IMR-90 (cell line): ENCODE measurements at regions not wholly inside any gene's neighbourhood (a gene's known extent, or its start where the extent isn't known, plus 50 kb on each side); places are given as distances from the start of the nearest gene placed in this dataset.

Experiments used
- ATAC-seq: fragments of 200-7000 bp; cut with Tn5 transposase; 2 replicates; pipeline ENCODE4 v1.9.1; 2020; ENCODE audit warnings: low read depth, mild to moderate bottlenecking, moderate library complexity
- BruUV-seq: library from RNA; stranded (reverse); fragments of 400-500 nt; replicated peaks from 2 replicates; lab custom pipeline; 2021; lab: Mats Ljungman, UMichigan
- CTCF ChIA-PET: fragments of 300-600 bp; formaldehyde crosslinking; extraction: SDS; loops from one replicate; lab custom pipeline; 2021; ENCODE audit warnings: antibody characterized with exemption; lab: Yijun Ruan, JAX
- POLR2A ChIA-PET: fragments of 300-600 bp; sonication (Branson Sonifier 250); formaldehyde crosslinking; loops from one replicate; lab custom pipeline; 2022; ENCODE audit warnings: antibody characterized with exemption; ENCODE audit not compliant: unreplicated experiment; lab: Charles Lee
- DNase-seq: peaks from one replicate; pipeline ENCODE4 v3.0.0; 2013
- H2AFZ ChIP-seq: replicated peaks from 2 replicates; pipeline ENCODE3; 2013; ENCODE audit warnings: low read length, mild to moderate bottlenecking; ENCODE audit not compliant: poor library complexity
- H2AK5ac ChIP-seq: 2 replicates; pipeline ENCODE4 v1.6.1; 2013; ENCODE audit warnings: low read depth, low read length, inconsistent platforms
- H2AK9ac ChIP-seq: replicated peaks from 2 replicates; pipeline ENCODE3; 2013; ENCODE audit warnings: mild to moderate bottlenecking, low read depth, low read length, moderate library complexity; ENCODE audit not compliant: poor library complexity
- H2BK120ac ChIP-seq: 2 replicates; pipeline ENCODE4 v1.6.1; 2013; ENCODE audit warnings: low read depth, low read length, inconsistent platforms
- H2BK15ac ChIP-seq: 3 replicates; pipeline ENCODE4 v1.6.1; 2013; ENCODE audit warnings: low read depth, low read length, inconsistent platforms
- H2BK20ac ChIP-seq: 2 replicates; pipeline ENCODE4 v1.6.1; 2013; ENCODE audit warnings: low read depth, mild to moderate bottlenecking, inconsistent platforms, low read length, moderate library complexity
- H2BK5ac ChIP-seq: 2 replicates; pipeline ENCODE4 v1.6.1; 2013; ENCODE audit warnings: mild to moderate bottlenecking, low read depth, low read length, inconsistent platforms; ENCODE audit not compliant: poor library complexity, severe bottlenecking
- H3K14ac ChIP-seq: replicated peaks from 2 replicates; pipeline ENCODE4 v1.6.1; 2013; ENCODE audit warnings: low read depth, low read length, inconsistent platforms
- H3K18ac ChIP-seq: 2 replicates; pipeline ENCODE4 v1.6.1; 2013; ENCODE audit warnings: low read depth, low read length, control low read depth
- H3K23ac ChIP-seq: 2 replicates; pipeline ENCODE4 v1.6.1; 2013; ENCODE audit warnings: low read depth, low read length, inconsistent platforms
- H3K27ac ChIP-seq: 2 replicates; pipeline ENCODE4 v1.5.1; 2013; ENCODE audit warnings: mild to moderate bottlenecking, control low read depth, low read length; ENCODE audit not compliant: insufficient read depth
- H3K27me3 ChIP-seq: 2 replicates; pipeline ENCODE4 v1.6.1; 2013; ENCODE audit warnings: low read length; ENCODE audit not compliant: control insufficient read depth, insufficient read depth
- H3K36me3 ChIP-seq: 2 replicates; pipeline ENCODE4 v1.6.1; 2013; ENCODE audit warnings: low read length, mixed read lengths; ENCODE audit not compliant: control insufficient read depth, insufficient read depth
- H3K4ac ChIP-seq: 2 replicates; pipeline ENCODE4 v1.6.1; 2013; ENCODE audit warnings: low read depth, low read length, inconsistent platforms
- H3K4me1 ChIP-seq: 2 replicates; pipeline ENCODE4 v1.6.1; 2013; ENCODE audit warnings: low read length, mixed read lengths; ENCODE audit not compliant: control insufficient read depth, insufficient read depth
- H3K4me2 ChIP-seq: 2 replicates; pipeline ENCODE4 v1.6.1; 2013; ENCODE audit warnings: low read depth, mild to moderate bottlenecking, control low read depth, low read length, moderate library complexity
- H3K4me3 ChIP-seq: 2 replicates; pipeline ENCODE4 v1.5.1; 2013; ENCODE audit warnings: low read depth, mild to moderate bottlenecking, control low read depth, low read length, moderate library complexity; ENCODE audit not compliant: insufficient read depth
- H3K56ac ChIP-seq: 2 replicates; pipeline ENCODE4 v1.6.1; 2013; ENCODE audit warnings: low read length, inconsistent platforms; ENCODE audit not compliant: insufficient read depth; ENCODE audit errors: extremely low read depth
- H3K79me1 ChIP-seq, 2 experiments: 2 replicates each; pipeline ENCODE4 v1.6.1; 2013; ENCODE audit warnings: low read length in 2 of 2, inconsistent platforms in 1 of 2, low read depth in 1 of 2
- H3K9ac ChIP-seq: 2 replicates; pipeline ENCODE4 v1.6.1; 2013; ENCODE audit warnings: low read depth, low read length, control low read depth
- H3K9me1 ChIP-seq: 2 replicates; pipeline ENCODE4 v1.6.1; 2013; ENCODE audit warnings: low read length, inconsistent platforms; ENCODE audit not compliant: insufficient read depth
- H3K9me3 ChIP-seq: 2 replicates; pipeline ENCODE4 v1.6.1; 2013; ENCODE audit warnings: low read length; ENCODE audit not compliant: control insufficient read depth, insufficient read depth
- H4K20me1 ChIP-seq: 2 replicates; pipeline ENCODE4 v1.6.1; 2013; ENCODE audit warnings: low read length, inconsistent platforms; ENCODE audit not compliant: insufficient read depth
- H4K5ac ChIP-seq: 2 replicates; pipeline ENCODE4 v1.6.1; 2013; ENCODE audit warnings: mild to moderate bottlenecking, low read depth, low read length, control low read depth
- H4K8ac ChIP-seq, 2 experiments: 2 replicates each; pipeline ENCODE4 v1.6.1; 2013; ENCODE audit warnings: low read depth in 2 of 2, low read length in 2 of 2, control low read depth in 1 of 2, inconsistent platforms in 1 of 2
- H4K91ac ChIP-seq: 2 replicates; pipeline ENCODE4 v1.6.1; 2013; ENCODE audit warnings: low read depth, low read length, inconsistent platforms; ENCODE audit not compliant: insufficient read depth
- BHLHE40 ChIP-seq: fragments of 150-350 bp; IDR thresholded peaks from 2 replicates; pipeline ENCODE4 v1.6.1; 2016; ENCODE audit warnings: mild to moderate bottlenecking, low read depth, low read length
- CHD1 ChIP-seq: IDR thresholded peaks from 2 replicates; pipeline ENCODE4 v1.6.1; 2012; ENCODE audit warnings: low read depth, low read length, improper control_type of control experiment
- FOS ChIP-seq: fragments of 150-350 bp; IDR thresholded peaks from 2 replicates; pipeline ENCODE4 v1.6.1; 2016; ENCODE audit warnings: low read depth, low read length
- MAFK ChIP-seq: IDR thresholded peaks from 2 replicates; pipeline ENCODE4 v1.6.1; 2012; ENCODE audit warnings: low read depth, low read length, improper control_type of control experiment
- MXI1 ChIP-seq: IDR thresholded peaks from 2 replicates; pipeline ENCODE4 v1.6.1; 2012; ENCODE audit warnings: low read depth, mild to moderate bottlenecking, low read length, moderate library complexity, borderline replicate concordance
- RAD21 ChIP-seq: IDR thresholded peaks from 2 replicates; pipeline ENCODE4 v1.6.1; 2012; ENCODE audit warnings: low read length, improper control_type of control experiment
- RCOR1 ChIP-seq: IDR thresholded peaks from 2 replicates; pipeline ENCODE4 v1.6.1; 2012; ENCODE audit warnings: mild to moderate bottlenecking, low read length, improper control_type of control experiment; ENCODE audit not compliant: insufficient replicate concordance
- SMC3 ChIP-seq: fragments of 150-350 bp; IDR thresholded peaks from 2 replicates; pipeline ENCODE4 v1.6.1; 2016; ENCODE audit warnings: low read depth, mild to moderate bottlenecking, antibody characterized with exemption, low read length, moderate library complexity
- WGBS, 2 experiments: methylation state at CpG; one replicate each; pipeline versions ENCODE4 v1.1.5 to v1.1.7; 2013; ENCODE audit warnings: missing lambda C conversion rate in 2 of 2; ENCODE audit not compliant: insufficient read length in 1 of 2; ENCODE audit errors: extremely low coverage in 2 of 2; 5-methylcytosine and 5-hydroxymethylcytosine counted together
- dilution Hi-C: fragments of 300-500 bp; cut with HindIII; formaldehyde crosslinking; loops from one replicate; pipeline ENCODE4 v1.14.3; 2018; ENCODE audit warnings: low sequenced_read_pairs; ENCODE audit not compliant: unreplicated experiment
- in situ Hi-C: fragments of 300-500 bp; cut with MboI; formaldehyde crosslinking; loops from 3 replicates; pipeline ENCODE4 v1.14.3; 2019; ENCODE audit warnings: low sequenced_read_pairs, inconsistent platforms, mixed read lengths
- intact Hi-C: fragments of 100-400 bp; cut with micrococcal nuclease; formaldehyde crosslinking; loops from 2 replicates; pipeline ENCODE4 v1.10.0; 2022

GRCh38 chr18:78873926-78874500 is 105.6 kb upstream of the SALL3 start:
- Histone ChIP-seq H3K23ac (no peak overlapping the region), H3K79me1 (no peaks in the 10 kb centered on the region), H3K56ac (no peak overlapping the region), H3K4me2 (no peak overlapping the region), H3K9me1 (no peaks in the 10 kb centered on the region), H4K8ac (no peak overlapping the region), H3K36me3 (no peaks in the 10 kb centered on the region), H3K14ac (no peak overlapping the region), H3K9ac (no peak overlapping the region), H4K20me1 (no peaks in the 10 kb centered on the region), H3K18ac (no peak overlapping the region), H2BK5ac (no peak overlapping the region), H2AK9ac (no peak overlapping the region), H3K27me3 (no peaks in the 10 kb centered on the region), H4K5ac (no peak overlapping the region), H3K27ac (no peak overlapping the region), H2BK20ac (no peak overlapping the region), H2AFZ (no peak overlapping the region), H2AK5ac (no peak overlapping the region), H4K91ac (no peak overlapping the region), H3K4me3 (no peak overlapping the region), H2BK15ac (no peak overlapping the region), H3K9me3 (peaks cover 30% of the 10 kb centered on the region), H2BK120ac (no peak overlapping the region), H3K4me1 (no peaks in the 10 kb centered on the region), H3K4ac (no peak overlapping the region)
- in situ Hi-C loops (no loop called here), dilution Hi-C loops (no loop called here), intact Hi-C loops (no loop called here)
- DNase-seq: peak; percentile 1
- ATAC-seq: no peak
- POLR2A ChIA-PET: no interaction called here
- WGBS, 2 experiments: no CpG with 5 or more reads among the region's 6 CpGs
- no TSS peak for BruUV-seq
- no peak for TF ChIP-seq RAD21
- no peak for TF ChIP-seq RCOR1
- TF ChIP-seq MXI1: no peak
- TF ChIP-seq CHD1: no peak
- no peak for TF ChIP-seq SMC3
- no peak for TF ChIP-seq MAFK
- no peak for TF ChIP-seq FOS
- TF ChIP-seq BHLHE40: no peak
- CTCF ChIA-PET: no interaction called here
